ENCODE measurements at regions not wholly inside any gene's neighbourhood (a gene's known extent, or its start where the extent isn't known, plus 50 kb on each side); places are given as distances from the start of the nearest gene placed in this dataset.

DNA sequence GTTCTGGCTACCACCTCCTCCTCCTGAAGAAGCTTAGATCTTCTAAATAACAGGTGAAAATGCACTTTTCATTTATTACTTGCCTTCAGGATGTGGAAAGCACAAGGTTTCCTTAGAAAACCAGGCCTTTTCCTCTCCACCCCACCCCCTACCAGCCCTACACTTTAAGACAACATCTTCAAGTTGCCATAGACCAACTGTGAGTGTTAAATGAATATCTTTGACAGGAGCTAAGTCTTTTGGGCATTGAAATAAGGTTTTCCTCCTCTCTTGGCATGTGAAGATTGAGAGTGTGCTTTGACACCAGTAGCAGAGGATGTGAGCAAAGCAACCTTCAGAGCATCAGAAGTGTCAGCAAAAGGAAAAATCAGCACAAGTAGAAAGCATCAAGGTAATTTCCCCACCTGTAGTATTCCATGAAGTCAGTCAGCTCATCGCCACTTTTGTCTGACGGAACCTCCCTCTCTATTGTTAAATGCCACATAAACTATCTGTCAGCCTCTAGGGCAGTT lies 532.3 kb upstream of the MMS22L start:
- DNase-seq (ENCODE audit: low read depth): no peak

DNA sequence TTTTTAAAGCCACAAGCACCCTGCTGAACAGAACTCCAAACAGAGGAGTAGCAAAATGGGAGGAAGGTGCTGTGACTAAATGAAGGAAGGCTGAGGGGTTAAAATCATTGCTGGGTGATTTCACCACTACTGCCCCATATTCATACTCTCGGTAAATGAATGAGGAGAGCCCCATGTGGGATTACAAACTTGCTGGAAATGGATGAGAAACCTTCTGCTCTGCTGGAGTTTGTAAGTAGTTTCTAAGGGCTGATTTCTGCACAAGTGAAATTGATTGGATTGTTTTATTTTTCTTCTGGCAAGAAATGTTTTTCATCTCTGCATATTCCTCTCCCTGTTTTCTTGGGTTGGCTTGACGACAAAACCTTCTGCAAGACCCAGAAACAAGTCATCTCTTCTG lies 533.5 kb upstream of the MMS22L start:
- no peak for DNase-seq (ENCODE audit: low read depth)

DNA sequence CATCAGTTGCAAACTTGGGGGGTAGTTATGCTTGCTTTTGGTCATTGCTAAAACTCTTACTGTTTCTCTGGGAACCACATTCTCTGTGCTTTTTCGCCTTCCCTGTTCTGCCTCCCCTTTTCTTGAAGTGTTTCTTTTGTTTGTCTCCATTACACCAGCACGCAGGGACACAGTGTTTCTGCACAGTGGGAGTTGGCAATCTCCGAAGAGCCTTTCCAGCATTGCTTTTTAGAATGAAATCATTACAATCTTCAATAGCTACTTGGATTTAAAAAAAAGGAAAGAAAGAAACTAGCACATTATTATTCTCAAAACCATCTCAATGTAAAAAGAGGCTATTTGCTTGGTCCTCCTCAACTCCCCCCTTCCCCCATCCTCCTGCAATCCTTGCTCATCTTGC lies 536.7 kb upstream of the MMS22L start:
- DNase-seq (ENCODE audit: low read depth): no peak

DNA sequence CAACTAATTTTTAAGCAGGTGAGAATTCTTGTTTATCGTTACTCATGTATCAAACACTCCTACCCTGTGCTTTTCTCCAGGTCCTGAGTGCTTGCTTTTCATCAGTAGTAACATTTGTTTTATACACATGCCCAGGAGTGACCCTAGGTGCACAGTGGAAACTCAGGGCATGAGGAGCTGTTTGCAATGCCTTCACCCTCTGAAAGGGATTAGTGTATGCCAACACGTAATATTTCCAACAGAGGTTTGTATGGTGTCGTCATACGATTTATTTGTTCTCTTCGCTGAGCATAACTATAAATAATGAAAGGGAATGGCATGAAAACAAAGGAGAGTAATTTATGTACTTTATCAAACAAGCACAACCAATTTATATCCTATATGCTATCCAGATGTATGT lies 537.4 kb upstream of the MMS22L start:
- DNase-seq (ENCODE audit: low read depth): no peak

DNA sequence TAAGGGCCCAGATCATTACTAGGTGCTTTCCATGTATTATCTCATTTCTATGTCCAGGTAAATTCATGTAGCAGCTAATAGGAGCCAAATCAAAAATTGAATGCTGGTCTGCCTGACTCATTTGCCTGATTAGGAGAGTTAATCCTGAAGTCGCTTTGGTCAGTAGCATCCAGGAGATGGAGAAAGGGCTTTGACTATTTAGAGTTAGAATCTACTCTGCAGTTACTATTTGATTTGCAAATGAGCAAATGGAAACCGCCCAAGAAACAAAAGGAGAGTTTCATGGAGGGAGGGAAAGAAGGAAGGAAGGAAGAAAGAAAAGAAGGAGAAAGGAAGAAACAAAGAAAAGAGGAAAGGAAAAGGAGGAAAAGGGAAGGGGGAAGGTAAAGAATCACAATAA lies 539.6 kb upstream of the MMS22L start:
- DNase-seq (ENCODE audit: low read depth): no peak

DNA sequence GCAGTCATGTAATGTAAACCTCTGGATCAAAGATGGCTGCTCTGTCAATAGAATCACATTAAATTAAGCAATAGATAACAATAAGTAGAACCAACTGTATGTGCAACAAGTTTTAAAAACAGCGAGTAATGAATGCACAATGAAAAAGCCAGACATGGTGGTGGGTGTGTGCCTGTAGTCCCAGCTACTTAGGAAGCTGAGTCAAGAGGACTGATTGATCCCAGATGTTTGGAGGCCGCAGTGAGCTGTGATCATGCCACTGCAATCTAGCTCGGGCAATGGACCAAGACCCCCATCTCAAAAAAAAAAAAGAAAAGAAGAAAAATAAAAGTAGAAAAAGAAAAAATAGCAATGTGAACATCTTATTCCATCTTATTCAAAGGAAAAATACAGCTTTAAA lies 558.7 kb upstream of the MMS22L start:
- DNase-seq (ENCODE audit: low read depth): no peak

DNA sequence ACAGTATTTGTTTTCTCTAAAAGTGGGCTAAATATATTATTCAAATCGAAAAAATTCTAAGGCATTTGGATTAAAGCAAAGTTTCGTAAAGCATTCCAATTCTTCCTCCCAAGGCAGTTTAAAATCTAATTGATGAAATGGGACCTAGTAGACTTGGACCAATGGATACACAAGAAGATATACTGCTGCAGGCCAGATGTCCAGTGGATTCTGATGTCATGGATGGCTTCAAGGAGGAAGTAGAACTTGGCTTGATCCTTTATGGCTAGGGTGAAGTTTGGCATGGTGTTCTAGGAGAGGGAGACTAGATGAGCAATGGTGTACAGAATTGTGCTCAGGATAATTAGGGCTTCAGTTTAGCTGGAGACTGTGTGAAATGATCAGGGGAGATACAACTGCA lies 559.5 kb upstream of the MMS22L start:
- no peak for DNase-seq (ENCODE audit: low read depth)

DNA sequence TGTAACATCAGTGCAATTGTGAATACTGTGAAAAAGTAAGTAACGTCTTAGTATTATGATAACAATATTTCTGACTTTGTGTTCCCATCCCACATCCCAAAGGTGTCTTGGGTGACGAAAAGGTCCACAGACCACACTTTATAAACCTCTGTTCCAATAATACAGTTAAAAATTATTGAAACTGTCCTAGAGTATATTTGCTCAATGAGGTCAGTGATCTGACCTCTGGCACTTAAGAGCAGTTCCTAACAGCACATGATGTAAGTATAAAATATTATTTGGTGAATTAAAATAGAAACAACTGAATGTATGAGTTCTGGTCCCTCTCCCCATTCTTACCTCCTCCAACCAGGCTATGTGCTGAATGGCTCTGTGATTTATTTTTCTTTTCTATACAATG lies 566.4 kb upstream of the MMS22L start:
- no peak for DNase-seq (ENCODE audit: low read depth)

DNA sequence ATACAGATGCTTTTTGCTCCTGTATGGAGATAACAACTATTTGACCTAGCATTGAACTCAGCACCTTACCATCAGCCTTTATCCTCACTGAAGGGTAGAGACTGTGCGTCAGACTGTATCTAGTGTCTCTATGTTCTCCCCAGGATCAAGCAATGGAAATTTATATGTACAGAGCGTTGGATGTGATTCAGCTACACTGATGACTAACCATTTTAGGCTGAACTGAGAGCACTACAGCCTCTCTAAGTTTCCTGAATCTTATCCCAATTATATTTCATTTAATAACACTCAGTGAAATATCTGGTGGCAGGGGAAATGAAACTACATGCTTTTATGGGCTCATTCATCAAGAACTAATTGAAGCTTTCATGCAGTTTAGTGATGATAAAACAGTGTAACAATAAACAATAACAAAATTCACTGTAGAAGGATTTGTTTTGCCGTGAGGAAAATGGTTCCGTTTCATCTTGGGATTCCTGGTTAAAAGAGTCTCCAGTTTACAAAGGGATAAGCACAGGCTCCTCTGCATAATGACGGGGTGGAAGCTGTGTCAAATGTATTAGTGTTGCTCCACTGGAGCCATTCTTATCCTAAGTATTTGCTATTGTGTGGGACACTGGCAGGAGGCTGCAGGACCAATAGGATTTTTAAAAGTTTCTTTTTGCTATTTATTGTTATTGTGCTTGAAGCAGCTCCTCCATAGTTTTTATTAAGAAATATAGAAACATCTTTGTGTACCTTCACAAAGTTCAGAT lies 567.6 kb upstream of the MMS22L start:
- no peak for DNase-seq (ENCODE audit: low read depth)

DNA sequence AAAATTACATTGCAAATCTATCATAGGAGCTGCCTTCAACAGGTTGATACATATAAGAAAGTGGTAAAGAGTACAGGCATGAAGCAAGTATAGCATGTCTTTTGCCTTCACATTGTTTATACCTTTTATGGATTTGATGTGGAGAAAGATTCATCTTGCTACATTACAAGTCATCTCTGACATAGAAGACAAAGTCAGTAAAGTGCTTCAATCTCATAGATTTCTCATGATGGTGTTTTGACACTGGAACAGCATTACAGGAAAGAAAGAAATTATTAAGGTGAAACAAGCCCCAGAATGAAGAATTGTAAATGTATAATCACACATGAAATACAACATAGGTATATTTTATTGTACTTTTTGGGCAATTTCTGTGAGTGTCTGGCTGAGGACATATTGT lies 580.7 kb upstream of the MMS22L start:
- DNase-seq (ENCODE audit: low read depth): no peak

DNA sequence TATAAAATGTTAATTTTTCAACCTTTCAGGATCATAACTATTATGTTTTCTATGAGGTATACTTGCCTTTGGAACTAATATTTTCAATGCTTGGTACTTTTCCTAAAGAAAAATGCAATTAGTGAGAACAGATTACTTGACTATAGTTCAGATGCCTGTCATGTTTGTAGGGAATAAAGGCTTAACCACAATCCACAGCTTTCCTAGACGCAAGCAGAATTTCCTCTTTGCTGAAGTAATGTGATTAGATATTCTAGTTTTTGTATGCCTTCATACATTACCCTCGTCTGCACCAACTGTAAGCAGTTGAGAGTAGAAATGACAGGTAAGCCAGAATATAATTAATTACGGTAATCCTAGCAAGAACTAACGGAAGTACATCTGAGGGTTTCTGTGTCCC lies 581.4 kb upstream of the MMS22L start:
- DNase-seq (ENCODE audit: low read depth): no peak

DNA sequence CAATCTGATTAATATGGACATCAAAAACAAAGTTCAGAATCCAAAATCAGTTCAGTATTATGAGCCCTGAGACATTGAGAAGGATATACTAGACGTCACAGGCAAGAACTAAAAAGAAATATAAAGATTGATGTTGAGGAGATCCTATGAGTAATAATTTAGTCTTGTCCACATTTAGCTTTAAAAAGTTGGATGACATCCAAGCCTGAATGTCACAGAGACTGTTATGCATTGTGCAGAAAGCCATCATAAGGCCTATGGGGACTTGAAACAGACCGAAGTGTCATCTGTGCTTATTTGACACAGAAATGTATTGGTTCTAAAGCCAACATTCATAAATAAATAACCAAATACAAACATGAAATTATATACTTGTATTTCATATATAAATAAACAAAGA lies 581.8 kb upstream of the MMS22L start:
- no peak for DNase-seq (ENCODE audit: low read depth)

DNA sequence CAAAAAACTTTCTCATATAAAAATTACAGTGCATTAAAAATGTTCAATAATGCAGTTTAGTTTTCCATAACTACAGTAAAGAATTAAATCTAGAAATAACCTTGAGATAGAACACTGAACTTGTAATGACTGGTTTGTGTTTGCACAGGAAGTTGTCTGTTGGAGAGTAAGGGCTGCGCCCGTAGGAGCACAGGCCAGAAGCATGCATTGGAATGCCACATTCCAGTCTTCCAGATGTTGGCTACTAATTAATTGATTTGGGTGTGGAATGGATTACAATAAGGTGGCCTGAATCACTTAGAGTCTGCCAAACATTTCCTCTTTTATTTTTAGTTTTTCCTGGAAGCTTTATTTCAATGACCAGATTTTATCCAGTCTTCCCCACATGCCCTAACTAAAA lies 582.6 kb upstream of the MMS22L start:
- no peak for DNase-seq (ENCODE audit: low read depth)

DNA sequence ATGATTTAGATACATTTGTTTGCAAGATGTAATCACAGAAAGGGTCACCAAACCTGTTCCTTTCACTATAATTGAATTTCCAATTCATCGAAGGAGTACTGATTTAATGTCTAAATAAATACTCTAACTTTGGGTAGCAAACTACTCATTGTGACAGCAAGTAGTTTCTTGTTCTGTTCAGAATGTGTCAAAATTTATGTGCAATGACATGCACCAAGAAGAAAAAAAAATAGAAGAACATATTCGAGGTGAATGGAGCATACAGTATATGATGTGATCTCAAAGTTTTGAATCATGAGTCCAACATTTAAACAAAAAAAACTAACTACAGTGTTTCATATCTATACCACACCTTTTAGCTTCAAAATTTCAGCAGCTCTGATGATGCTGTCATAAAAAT lies 583.6 kb upstream of the MMS22L start:
- DNase-seq (ENCODE audit: low read depth): no peak

DNA sequence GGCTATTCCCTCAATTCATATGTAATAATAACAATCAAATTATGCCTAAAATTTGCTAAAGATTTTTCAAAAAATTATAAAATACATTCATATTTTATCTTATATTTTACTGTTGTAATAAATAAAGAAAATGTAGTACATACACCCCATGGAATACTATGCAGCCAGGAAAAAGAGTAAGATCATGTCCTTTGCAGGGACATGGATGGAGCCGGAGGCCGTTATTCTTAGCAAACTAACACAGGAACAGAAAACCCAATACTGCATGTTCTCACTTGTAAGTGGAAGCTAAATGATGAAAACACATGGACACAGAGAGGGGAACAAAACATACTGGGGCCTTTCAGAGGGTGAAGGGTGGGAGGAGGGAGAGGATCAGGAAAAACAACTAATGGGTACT lies 584.2 kb upstream of the MMS22L start:
- no peak for DNase-seq (ENCODE audit: low read depth)

DNA sequence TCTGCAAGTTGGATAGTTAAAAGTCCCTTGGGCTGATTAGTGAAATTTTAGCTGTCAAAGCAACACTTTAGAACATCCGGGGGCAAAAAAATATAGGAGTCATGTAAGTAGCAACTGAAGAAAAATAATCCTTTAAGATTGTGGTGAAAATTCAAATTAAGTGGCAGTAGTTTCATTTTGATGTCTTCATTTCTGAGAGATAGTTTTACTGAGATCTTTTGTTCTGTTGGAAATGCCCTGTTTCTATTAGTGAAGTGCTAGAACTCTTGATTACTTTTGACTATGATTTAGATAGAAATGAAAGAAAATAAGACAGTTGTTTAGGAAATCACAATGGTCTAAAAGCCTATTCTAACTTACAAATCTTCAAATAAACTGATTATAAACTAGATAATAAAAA lies 587.3 kb upstream of the MMS22L start:
- DNase-seq (ENCODE audit: low read depth): no peak

DNA sequence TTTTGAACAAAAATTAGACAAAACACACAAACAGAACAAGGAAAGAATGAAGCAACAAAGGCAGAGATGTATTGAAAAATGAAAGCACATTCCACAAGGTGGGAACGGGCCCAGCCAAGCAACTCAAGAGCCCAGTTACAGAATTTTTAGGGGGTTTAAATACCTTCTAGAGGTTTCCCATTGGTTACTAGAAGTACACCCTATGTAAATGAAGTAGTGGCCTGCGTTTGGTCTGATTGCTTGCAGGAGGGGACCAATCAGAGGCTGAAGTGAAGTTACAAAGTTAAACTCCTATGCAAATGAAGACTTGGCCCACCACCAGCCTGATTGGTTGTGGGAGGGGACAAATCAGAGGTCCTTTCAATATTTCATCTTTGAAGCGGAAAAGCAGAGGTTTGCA lies 593.7 kb upstream of the MMS22L start:
- DNase-seq (ENCODE audit: low read depth): no peak

DNA sequence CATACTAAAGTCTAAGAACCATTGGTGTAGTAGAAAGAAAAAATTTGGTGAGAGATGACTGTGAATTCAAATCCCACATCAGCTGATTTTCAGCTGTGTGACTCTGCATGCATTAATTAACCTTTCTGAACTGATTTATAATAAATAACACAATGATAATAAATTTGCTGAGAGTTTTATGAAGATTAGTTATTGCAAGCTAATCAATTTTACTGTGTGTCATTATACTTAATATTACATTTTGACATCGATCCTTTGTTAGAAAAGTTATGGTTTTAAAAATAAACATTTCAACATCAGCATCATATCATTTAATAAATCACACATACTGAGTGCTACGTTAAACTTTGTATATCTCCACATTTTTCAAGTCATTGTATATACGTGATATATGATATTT lies 599.7 kb upstream of the MMS22L start:
- DNase-seq (ENCODE audit: low read depth): no peak

DNA sequence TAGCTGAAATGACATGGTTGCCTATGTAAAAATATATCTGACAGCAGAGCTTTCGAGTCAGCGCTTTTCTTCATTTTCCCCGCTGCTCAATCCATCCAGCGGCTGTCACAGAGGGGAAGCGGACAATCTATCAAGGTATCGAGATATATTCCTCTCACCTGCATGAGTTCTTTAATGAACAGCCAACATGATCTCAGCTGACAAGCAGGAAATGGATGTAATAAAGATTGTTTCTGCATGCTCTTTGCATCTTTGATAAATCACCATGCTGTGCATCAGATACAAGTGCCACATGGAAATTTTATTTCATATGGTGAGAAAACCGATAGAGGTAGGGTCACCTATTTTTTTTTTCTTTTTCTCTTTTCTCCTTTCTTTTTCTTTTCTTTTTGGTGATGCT lies 602.3 kb upstream of the MMS22L start:
- no peak for DNase-seq (ENCODE audit: low read depth)

DNA sequence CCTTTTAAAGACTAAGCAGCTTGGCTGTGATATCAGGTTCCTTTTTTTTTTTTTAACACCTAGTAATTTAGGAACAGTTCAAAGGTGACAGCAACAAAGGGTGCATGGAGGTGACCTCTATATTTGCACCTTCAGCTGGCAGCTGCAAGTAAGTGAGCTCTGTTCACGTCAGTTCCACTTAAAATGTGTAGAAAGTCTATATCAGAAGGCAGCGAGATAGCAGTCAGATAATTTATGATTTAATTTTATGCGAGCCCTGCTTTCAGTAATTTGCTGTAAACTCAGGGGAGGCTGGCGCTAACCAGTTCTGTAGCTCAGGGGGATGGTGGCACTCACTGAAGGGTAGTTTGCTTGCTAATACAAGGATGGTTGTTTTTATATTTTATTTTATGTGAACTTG lies 602.8 kb upstream of the MMS22L start:
- DNase-seq (ENCODE audit: low read depth): no peak

DNA sequence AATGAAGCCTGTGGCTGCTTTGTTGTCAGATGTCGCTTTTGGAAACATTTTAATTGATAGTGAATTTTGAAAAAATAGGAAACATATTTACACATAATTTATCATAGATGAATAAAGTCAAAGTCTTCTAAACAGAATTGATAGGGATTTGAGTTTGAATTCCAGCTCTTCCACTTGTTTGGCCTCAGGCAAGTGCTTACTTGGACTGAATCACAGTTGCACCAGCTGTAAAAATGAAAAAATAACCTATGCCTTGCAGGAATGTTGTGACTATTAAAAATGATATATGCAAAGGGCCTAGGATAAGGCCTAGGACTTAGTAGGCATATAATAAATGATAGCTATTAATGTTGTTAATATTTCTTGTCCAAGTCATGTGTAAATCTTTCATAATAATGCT lies 618.5 kb upstream of the MMS22L start:
- DNase-seq (ENCODE audit: low read depth): no peak

DNA sequence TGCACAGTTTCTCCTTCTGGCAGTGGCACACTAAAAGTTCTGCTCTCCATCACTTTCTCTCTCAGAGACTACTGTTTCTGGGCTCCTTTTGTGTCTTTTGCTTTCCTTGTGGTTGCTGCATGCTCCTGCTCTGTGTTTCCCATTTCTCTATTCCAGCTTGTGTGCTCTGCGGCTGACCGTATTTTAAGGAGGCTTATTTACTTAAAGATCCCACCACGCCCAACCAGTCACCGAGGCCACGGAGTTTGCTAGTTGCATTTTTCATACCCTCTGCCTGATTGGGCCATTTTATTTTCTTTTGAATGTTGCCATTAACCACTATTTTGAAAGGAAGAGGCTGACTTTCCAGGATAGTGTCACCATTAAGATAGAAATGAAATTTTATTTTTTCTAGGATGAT lies 626.4 kb upstream of the MMS22L start:
- DNase-seq (ENCODE audit: low read depth): no peak

DNA sequence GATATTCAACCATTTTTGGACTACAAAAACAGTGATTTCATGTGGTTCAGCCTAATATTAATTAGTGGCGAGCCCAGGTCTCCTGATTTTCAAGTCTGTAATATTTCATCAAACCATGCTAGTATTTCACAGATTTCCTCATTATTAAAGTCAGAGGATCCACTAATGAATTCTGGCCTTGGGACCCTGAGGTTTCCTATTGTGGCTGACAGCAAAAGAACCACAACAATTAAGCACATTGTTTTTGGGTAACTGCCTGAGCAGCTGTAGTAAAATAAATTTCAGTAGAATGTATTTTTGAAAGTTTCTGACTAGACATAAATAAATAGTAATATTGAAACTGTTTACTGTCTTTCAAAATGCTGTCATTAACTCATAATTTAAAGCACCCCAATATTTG lies 630.7 kb upstream of the MMS22L start:
- DNase-seq (ENCODE audit: low read depth): no peak

DNA sequence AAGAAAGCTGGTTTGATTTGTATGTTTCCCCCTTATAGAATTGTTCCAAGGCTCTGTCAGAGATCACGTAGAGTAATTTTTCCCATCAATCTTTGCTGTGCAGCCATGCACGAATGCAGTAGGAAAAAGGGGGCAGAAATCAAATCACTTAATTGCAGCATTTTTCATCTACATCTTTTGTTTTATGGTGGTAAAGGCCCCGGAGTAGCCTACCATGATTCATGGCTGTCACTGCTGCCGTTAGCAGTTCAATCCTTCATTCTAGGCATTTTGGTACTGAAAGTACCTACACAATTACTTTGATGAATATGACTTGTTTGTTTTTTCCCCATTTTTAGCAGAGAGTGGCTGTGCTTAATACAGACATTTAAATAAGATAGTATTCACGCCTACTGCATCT lies 631.9 kb upstream of the MMS22L start:
- no peak for DNase-seq (ENCODE audit: low read depth)

DNA sequence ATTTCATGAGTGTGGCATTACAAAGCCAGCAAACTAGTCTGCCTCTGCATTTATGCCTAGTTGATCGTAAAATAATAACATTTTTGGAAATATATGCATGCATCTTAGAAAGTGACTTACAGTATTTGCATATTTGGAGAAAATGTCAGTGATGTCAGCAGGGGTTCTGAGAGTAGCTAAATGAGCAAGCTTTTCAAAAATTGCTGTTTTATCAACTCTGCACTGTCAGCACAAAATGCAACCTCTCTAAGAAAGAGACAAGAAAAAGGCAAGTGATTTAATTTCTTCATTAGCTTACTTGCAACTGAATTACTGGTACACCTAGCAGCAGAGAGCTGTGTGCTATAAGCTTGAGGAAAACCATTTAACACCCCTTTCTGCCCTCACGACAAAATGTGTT lies 632.5 kb upstream of the MMS22L start:
- no peak for DNase-seq (ENCODE audit: low read depth)
